Epidermal melanocyte (primary cell): ENCODE measurements at regions not wholly inside any gene's neighbourhood (a gene's known extent, or its start where the extent isn't known, plus 50 kb on each side); places are given as distances from the start of the nearest gene placed in this dataset.
"Not testable (repeated sequence)": the region's sequence is repeated elsewhere in the genome, so short reads cannot be mapped to it uniquely, and the experiment has no call there.

Experiments
- DNase-seq: peaks from one replicate; pipeline ENCODE4 v3.0.0; 2011; ENCODE audit warnings: low spot score; ENCODE audit not compliant: insufficient read length

GRCh38 chr13:69108486-69108885 is 999.1 kb upstream of the ATXN8OS start:
- DNase-seq, result no peak

DNA sequence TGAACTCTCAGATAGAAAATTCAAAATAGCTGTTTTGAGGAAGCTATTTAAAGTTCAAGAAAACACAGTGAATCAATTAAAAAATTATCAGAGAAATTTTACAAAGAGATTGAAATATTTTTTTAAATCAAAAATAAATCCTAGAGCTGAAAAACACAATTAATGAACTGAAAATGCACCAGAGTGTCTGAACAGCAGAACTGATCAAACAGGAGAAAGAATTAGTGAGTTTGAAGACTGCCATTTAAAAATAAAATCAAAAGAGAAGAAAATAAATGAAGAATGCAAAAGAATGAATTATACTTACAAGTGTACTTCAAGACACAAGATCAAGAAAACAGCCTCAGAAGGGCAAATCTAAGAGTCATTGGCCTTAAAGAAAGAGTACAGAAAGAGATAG is 1000.2 kb upstream of the ATXN8OS start:
- DNase-seq, result no peak

GRCh38 chr13:69101841-69102240 is 1005.8 kb upstream of the ATXN8OS start:
- no peak for DNase-seq

DNA sequence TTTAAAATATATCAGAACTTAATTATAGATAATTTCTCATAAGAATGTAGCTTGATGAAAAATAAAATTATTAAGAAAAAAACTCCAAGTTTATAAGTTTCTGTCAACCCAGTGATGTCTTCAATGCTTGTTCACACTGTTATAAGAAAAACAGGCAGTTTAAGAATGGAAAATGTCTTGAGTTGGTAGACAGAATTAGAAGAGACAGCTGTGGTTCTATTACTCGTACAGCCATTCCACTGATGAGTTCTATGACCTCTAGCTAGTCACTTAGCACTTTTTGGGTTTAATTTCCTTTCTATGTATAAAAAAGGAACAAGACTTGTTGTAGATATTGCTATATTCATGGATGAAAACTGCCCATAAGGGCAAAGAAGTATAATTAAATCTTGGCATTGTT is 1013.1 kb upstream of the ATXN8OS start:
- DNase-seq, result no peak

DNA sequence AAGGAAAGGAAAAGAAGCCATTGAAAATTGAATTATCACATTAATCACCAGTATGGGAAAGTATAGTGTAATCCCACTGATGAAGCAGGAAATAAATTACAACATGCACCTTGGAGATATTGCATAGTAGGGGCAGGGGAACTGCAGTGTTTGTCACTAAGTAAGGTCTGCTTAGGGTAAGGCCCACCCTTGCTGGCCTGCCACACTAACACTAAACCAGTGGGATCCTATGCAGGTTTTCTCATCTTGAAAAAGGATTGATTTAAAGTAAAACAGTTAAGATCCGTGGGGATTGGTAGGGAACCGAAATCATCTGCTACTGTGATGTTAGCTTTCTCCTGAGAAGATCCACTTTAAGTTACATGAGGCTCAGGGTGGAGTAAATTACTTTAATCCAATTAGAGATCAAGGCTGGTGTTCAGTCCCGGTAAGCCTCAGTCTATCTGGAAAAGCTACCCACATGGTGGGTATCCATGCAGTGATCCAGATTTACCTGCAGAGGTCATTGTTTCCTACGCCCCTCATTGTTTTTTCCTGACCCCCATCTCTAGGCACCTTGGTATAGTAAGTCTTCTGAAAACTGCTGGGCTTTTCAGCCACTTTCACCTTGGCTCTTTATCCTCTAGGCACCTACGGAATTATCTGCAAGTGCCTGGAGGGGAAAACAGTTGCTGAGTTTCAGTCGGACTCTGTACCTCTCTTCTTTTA is 1014.9 kb upstream of the ATXN8OS start:
- no peak for DNase-seq

DNA sequence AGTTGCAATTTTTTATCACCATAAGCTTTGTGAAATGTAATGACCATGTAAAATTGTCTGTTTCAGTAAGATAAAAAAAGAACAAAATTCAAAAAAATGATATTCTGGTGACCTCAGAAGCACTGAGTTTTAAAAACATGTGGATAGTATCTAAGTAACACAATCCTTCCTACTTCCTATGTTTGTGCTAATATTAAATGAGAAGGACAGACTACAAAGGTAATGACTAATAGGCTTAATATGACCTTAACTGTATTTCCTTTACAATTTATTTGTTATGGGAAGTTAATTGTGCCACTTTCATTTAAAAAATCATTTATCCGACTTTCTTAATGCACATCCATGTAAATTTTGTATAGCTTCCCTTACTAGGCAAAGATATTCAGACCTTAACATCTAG is 1030.4 kb upstream of the ATXN8OS start:
- no peak for DNase-seq

DNA sequence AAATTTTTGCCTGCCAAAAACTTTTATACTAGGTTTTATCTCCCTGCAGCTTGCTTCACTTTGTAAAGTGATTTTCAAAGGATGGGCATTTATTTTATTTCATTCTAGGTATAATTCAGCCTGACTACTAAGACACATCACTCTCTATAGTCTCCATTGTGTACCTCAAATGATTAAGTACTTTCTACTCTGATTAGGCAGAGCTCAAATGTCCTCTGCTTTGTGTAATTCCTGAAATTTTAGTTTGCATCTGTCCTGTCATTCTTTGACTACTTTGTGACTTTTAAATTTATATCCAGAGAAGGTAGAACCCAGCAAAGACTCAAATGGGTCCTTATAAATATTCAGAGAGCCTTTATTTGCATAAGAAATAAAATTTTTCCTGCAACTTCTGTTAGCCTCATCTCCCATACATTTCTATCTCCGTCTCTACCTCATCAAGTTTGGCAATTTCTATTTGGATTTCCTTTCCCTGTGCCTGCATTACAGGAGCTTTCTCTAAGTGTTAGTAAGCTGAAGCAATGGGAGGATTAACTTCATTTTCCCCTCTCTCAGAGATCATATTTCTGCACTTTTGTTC is 1038.0 kb upstream of the ATXN8OS start:
- no peak for DNase-seq

DNA sequence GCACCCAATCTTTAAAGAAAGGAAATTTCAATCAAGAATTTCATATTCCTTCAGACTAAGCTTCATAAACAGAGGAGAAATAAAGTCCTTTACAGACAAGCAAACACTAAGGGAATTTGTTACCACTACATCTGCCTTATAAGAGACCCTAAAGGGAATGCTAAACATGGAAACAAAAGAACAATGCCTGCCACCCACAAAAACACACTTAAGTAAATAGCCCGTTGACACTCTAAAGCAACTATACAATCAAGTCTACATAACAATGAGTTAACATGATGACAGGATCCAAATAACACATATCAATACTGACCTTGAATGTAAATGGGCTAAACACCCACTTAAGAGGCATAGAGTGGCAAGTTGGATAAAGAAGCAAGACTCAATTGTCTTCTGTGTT is 1056.9 kb upstream of the ATXN8OS start:
- no peak for DNase-seq

GRCh38 chr13:69044629-69045028 is 1063.0 kb upstream of the ATXN8OS start:
- no peak for DNase-seq

DNA sequence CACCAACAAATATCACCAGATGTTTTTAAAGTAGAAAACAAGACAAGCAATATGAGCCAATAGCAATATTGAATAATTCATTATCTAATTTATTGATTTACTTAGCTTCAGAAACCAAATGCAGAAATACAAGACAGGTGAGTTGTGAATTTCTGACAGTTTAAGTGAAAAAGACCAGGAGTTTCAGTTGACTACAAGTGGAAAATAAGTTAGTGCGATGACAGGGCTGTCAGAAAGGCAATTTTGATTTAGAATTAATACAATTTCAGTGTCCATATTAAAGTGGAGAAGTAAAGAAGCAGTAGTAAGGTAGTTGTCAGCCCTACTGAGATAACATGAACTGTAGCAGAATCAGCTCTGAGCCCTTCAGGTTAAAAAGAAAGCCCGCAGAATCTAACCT is 1066.7 kb upstream of the ATXN8OS start:
- no peak for DNase-seq

- DNase-seq, result no peak
Measured at GRCh38 chr13:69035771-69036170, 1071.9 kb upstream of the ATXN8OS start.

GRCh38 chr13:69028936-69029335 is 1078.7 kb upstream of the ATXN8OS start:
- DNase-seq, result no peak

- no peak for DNase-seq
Measured at GRCh38 chr13:69020120-69020519, 1087.5 kb upstream of the ATXN8OS start.

GRCh38 chr13:69018173-69018572 is 1089.5 kb upstream of the ATXN8OS start:
- not testable (repeated sequence) for DNase-seq

DNA sequence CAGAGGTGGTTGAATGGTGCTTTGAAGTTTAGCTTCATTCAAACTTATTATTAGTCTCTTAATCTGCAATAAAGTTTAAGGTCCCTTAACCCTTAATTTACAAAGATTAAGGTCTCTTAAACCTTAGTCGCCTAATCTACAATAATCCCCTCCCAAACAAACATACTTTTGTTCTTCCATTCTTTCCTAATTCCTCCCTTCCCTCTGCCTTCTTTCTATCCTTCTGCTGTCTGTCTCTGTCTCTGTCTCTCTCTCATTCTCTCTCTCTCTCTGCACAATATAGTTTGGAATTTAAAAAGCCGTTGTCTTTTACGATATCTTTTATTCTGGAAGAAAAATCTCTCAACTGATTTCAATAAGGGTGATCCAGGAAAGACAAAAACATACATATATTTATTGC is 1096.8 kb upstream of the ATXN8OS start:
- DNase-seq, result no peak

DNA sequence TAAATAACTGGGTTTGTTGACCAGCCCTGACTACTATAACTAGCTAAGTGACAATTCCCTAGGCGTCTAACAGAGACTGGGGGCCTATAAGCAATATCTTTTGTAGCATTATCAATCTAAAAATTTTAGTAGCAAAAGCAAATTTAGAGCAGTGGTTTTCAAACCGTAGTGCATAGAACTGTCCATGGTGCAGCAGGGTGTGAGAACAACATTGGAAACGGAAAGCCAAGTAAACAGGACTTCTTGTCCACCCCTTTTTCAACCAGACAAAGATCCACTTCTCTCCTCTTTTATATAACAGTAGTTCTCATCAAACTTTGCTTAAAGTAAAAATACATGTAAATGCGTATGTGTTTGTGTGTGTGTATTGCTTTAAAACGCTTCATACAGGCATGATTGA is 1099.1 kb upstream of the ATXN8OS start:
- no peak for DNase-seq

- DNase-seq, result no peak
Measured at GRCh38 chr13:68998056-68998455, 1109.6 kb upstream of the ATXN8OS start.

DNA sequence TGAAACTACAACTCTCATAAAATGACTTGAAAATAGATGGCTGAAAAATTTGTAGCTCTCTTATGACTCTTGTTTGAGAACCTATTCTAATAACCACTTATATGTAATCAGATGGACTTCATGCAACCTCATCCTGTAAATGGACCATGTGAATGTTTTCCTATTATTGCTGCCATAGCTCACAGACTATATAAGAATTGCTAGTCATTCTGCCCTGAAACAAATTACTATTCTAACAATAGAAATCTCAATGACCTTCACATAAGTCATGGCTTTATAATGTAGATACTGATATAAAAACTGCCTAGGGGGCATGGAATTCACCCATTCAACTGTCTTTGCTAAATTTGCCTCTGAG is 1111.0 kb upstream of the ATXN8OS start:
- no peak for DNase-seq

GRCh38 chr13:68995972-68996667 is 1111.5 kb upstream of the ATXN8OS start:
- no peak for DNase-seq

DNA sequence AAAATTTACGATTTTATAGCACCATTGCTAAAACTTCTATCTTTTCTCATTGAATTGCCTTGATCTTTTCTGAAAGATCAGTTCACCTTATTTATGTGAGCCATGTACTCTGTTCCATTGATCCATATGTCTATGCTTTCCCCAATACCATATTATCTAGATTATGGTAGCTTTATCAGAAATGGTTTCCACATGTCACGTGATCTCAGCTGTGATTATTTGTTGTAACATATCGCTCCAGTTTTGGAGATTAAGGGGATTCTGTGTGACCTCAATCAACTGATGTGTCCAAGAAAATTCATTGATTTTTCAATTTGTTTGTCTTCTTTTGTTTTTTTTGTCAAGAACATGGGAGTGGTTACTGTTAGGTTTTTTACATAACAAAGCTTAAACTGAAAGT is 1114.5 kb upstream of the ATXN8OS start:
- DNase-seq, result no peak

DNA sequence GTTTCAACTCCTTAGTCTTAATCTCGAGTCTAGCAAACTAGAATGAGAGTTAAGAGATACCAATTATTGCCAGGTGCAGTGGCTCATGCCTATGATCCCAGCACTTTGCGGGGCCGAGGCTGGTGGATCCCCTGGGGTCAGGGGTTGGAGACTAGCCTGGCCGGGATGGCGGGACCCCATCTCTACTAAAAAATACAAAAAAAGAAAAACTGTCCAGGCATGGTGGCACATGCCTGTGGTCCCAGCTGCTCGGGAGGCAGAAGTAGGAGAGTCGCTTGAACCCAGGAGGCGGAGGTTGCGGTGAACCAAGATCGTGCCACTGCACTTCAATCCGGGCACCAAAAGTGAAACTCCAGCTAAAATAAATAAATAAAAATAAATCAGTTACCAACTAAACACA is 1119.5 kb upstream of the ATXN8OS start:
- DNase-seq, result no peak

DNA sequence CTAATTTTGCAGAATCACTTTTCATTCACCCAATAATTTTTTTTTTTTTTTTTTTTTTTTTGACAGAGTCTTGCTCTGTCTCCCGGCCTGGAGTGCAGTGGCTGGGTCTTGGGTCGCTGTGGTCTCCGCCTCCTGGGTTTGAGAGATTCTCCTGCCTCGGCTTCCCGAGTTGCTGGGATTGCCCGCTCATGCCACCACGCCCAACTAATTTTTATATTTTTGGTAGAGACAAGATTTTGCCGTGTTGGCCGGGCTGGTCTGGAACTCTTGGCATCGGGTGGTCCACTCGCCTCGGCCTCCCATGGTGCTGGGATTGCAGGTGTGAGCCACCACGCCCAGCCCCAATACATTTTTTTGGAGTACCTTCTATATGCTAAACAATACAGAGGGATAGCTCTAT is 1120.0 kb upstream of the ATXN8OS start:
- DNase-seq, result no peak
